GM13976 (cell line): ENCODE measurements at regions not wholly inside any gene's neighbourhood (a gene's known extent, or its start where the extent isn't known, plus 50 kb on each side); places are given as distances from the start of the nearest gene placed in this dataset.

Experiments used
- DNase-seq: peaks from one replicate; pipeline ENCODE4 v3.0.0; 2012; ENCODE audit warnings: low spot score
- CTCF ChIP-seq: IDR thresholded peaks from 2 replicates; pipeline ENCODE4 v1.5.1; 2012; ENCODE audit warnings: borderline replicate concordance, mild to moderate bottlenecking; ENCODE audit not compliant: insufficient read depth; ENCODE audit errors: extremely low read depth, missing control alignments, control extremely low read depth
- in situ Hi-C: fragments of 300-500 bp; cut with MboI; formaldehyde crosslinking; loops from one replicate; pipeline ENCODE4 v1.12.0; 2022; ENCODE audit warnings: low sequenced_read_pairs, mixed read lengths, inconsistent platforms; ENCODE audit not compliant: unreplicated experiment

DNA sequence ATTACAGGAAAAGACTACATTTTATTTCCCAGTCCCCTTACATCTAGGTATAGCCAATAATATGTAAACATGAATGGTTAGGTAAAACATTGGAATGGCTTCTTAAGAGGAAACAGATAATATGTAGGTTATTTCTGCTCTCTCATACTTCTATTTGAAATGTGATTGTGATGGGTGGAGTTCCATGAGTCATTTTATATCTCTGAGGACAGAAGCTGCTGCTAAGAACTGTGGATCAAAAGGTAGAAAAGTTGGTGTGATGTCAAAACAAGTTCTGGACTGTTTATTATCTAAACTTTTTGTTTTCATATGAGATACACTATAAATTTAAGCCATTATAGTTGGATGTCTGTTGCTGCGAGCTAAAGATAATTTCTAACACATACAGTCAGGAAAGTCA, 799.4 kb upstream of the TENM4 start:
- in situ Hi-C loops = no loop called here
- no peak for TF ChIP-seq CTCF
- no peak for DNase-seq

GRCh38 chr11:80239217-80239616, 798.4 kb upstream of the TENM4 start:
- no peak for TF ChIP-seq CTCF

GRCh38 chr11:80227915-80228314, 787.1 kb upstream of the TENM4 start:
- no peak for TF ChIP-seq CTCF
- in situ Hi-C loops = no loop called here
- DNase-seq = no peak

More at GRCh38 chr11:80239217-80239616, 798.4 kb upstream of the TENM4 start:
- in situ Hi-C loops = no loop called here
- DNase-seq = no peak

GRCh38 chr11:80214413-80214812, 773.6 kb upstream of the TENM4 start:
- in situ Hi-C loops = no loop called here

DNA sequence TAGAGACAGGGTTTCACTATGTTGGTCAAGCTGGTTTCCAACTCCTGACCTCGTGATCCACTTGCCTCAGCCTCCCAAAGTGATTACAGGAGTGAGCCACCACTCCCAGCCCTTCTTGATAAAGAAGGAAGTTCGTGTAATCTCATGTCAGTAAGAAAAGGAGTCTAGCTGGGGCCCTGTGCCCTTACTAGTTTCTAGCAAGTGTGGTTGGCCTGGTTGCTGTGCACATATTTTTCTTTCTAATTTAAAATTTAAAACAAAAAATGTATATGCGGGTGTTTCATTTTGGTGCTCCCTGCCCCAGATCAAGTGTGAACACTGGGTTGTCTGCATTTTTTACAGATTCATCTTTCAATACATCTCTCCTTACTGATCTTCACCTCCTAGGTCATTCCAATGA, 770.8 kb upstream of the TENM4 start:
- in situ Hi-C loops = no loop called here
- no peak for DNase-seq

More at GRCh38 chr11:80214413-80214812, 773.6 kb upstream of the TENM4 start:
- TF ChIP-seq CTCF = no peak
- DNase-seq = no peak

DNA sequence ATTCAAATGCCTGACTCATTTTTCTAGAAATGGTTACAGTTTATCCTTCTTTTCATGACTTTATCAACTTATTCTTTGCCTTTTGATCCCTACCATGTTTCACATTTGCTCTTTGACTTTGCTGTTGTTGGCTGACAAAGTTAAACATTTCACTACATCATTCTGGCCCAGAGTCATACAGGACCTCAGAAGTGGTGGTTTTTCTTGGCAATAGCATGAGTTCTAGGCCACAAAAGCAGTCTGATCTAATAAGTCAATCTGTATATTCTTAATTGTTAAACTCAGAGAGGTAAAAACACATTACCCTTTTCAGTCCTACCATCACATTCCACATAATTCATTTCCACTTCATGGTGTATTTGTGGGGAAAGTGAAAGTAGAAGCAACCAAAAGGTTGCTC, 763.2 kb upstream of the TENM4 start:
- DNase-seq = no peak
- TF ChIP-seq CTCF = no peak
- in situ Hi-C loops = no loop called here

More for the DNA sequence above, 770.8 kb upstream of the TENM4 start:
- no peak for TF ChIP-seq CTCF
